A549 (cell line): ENCODE measurements at regions not wholly inside any gene's neighbourhood (a gene's known extent, or its start where the extent isn't known, plus 50 kb on each side); places are given as distances from the start of the nearest gene placed in this dataset.

Source experiments
- CHD4 ChIP-seq: fragments of 200-600 bp; sonication (generic); IDR thresholded peaks from 2 replicates; pipeline ENCODE4 v1.6.1; 2016; ENCODE audit warnings: antibody characterized with exemption, mild to moderate bottlenecking, borderline replicate concordance
- CTCF ChIP-seq: fragments of >200 bp; sonication (Bioruptor Twin); formaldehyde crosslinking; IDR thresholded peaks from 3 replicates; pipeline ENCODE4 v1.5.1; 2016
- EP300 ChIP-seq, 2 experiments: fragments of >200 bp; sonication (Bioruptor Twin); formaldehyde crosslinking; IDR thresholded peaks; 2 replicates in 1 of 2; 3 replicates in 1 of 2; pipeline ENCODE4 v1.6.1; 2016 to 2017
- ESRRA ChIP-seq: fragments of 150-350 bp; IDR thresholded peaks from 2 replicates; pipeline ENCODE4 v1.6.1; 2014; ENCODE audit warnings: mild to moderate bottlenecking, low read length, borderline replicate concordance
- HOXA7 ChIP-seq: fragments of 250-450 bp; sonication (Bioruptor Pico); IDR thresholded peaks from 2 replicates; pipeline ENCODE4 v1.5.0; 2020; ENCODE audit warnings: mild to moderate bottlenecking, moderate library complexity
- JUNB ChIP-seq: fragments of >200 bp; sonication (Bioruptor Twin); formaldehyde crosslinking; IDR thresholded peaks from 2 replicates; pipeline ENCODE4 v1.6.1; 2016
- KDM1A ChIP-seq: fragments of 200-600 bp; sonication (generic); IDR thresholded peaks from 2 replicates; pipeline ENCODE4 v1.6.1; 2016; ENCODE audit warnings: low read depth, mild to moderate bottlenecking
- MAZ ChIP-seq: fragments of 150-350 bp; IDR thresholded peaks from 2 replicates; pipeline ENCODE4 v1.6.1; 2014; ENCODE audit warnings: antibody characterized with exemption, low read depth, low read length, borderline replicate concordance
- POLR2A ChIP-seq: IDR thresholded peaks from 2 replicates; pipeline ENCODE4 v1.6.1; 2012; ENCODE audit warnings: mild to moderate bottlenecking, low read length
- POLR2AphosphoS2 ChIP-seq: conservative IDR thresholded peaks from 2 replicates; pipeline ENCODE4 v1.6.1; 2012; ENCODE audit warnings: low read length, improper control_type of control experiment, inconsistent platforms
- REST ChIP-seq: fragments of 200-600 bp; sonication (generic); IDR thresholded peaks from 2 replicates; pipeline ENCODE4 v1.6.1; 2016; ENCODE audit warnings: antibody characterized with exemption, mild to moderate bottlenecking, moderate library complexity

- TF ChIP-seq CTCF (no peak), REST (no peak), EP300 (IDR thresholded peaks at IDR 0.05) (no peak), POLR2A (no peak), CHD4 (no peak), JUNB (no peak), POLR2AphosphoS2 (no peak), MAZ (no peak), HOXA7 (CRISPR knock-in tag) (no peak), KDM1A (no peak), ESRRA (no peak)
Measured at GRCh38 chr9:8205576-8205975, 406.0 kb upstream of the DMAC1 start.
